Activated CD4-positive, alpha-beta T cell treated with anti-CD3 and anti-CD28 coated beads, Interleukin-2, amount 50 U/mL, for 48 hours (primary cell): ENCODE measurements at regions not wholly inside any gene's neighbourhood (a gene's known extent, or its start where the extent isn't known, plus 50 kb on each side); places are given as distances from the start of the nearest gene placed in this dataset.
"Not testable (repeated sequence)": the region's sequence is repeated elsewhere in the genome, so short reads cannot be mapped to it uniquely, and the experiment has no call there.

Experiments used
- DNase-seq, 2 experiments: peaks; one replicate each; pipeline ENCODE4 v3.0.0-alpha.2; 2020

DNA sequence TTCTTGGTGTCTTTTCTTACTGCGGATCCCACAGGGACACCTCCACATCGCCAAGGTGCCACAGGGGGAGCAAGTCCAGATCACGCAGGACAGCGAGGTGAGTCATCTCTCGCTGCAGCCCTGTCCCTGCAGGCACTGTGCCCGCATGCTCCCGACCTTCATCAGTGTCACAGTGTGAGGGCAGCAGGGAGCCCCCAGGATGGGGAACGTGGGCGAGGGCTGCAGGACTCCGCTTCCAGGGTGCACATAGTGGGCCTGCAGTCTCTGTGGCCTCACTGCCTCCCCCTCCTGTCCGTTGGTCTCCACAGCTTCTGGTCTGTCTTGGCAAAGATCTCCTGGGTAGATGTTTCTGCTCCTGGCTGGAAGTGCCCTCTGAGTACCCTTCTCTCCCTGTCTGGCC is 78.0 kb downstream of the NPIPB11 start:
- not testable (repeated sequence) for DNase-seq

DNA sequence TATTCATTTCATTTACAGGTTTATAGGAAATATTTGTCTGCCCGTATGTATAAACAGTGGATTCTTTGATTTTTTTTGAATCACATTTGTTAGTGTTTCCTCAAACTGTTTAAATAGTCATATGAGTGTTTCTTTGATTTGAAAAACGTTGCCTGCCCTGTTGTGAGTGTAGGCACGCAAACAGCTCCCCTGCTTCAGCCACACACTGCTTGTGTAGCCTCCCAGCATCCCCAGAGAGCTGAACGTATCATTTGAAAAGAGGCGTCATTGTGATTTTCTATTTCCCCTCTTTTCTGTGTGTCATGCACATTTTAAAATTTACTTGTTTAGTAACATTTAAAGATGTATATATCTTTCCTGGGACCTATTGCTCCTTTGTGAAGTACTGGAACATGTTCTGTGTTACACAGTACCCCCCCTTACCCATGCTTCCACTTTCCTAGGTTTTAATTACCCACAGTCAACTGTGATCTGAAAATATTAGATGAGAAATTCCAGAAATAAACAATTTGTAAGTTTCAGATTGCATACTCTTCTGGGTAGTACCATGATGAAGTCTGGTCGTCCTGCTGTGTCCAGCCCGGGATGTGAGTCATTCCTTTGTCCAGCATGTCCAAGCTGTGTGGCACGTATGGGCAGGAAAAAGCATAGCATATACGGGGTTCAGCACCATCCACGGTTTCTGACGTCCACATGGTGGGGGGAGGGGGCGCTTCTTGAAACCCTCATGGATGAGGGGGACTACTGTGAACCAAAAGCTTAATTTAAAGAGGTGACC is 78.7 kb downstream of the NPIPB11 start:
- DNase-seq = not testable (repeated sequence)

DNA sequence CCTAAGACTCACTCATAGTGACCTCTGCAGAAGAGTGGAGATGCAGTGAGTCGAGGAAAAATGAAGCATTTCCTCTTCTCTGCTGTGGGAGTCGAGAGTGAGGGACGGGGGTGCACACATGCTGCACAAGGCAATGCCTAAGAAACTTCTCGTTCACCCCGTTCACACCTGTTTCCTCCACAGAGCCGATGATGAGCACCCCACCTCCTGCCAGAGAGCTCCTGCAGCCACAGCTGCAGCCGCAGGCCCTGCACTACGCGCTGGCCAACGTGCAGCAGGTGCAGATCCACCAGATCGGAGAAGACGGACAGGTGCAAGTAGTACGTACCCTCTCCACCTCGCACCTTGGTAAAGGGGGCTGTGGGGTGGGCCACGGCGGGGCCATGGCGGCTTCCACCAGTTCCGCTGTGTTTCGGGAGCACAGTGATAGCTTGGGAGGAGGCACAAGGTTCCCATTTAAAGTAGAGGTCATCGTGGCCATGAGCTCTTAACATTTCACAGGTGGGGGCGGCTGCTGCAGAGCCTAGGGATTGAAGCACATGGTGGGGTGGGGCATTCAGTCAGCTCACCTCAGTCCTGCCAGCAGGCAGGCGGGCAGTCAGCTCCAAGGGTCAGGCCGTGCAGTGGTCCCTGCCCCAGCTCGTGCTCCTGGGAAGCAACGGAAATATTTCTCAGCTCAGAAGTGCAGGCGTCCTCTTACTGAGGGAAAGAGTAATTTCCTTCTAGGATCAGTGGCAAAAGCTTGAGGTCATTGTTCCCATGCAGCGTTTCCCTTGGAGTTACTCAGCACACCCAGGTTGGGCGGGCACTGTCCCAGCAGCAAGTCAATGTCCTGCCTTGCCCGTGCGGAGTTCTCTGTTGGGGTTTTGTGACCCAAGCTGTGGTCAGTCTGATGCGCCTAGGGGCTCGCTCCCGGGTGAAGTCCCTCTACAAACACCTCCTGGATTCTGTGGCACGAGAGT is 80.1 kb downstream of the NPIPB11 start:
- DNase-seq = not testable (repeated sequence)

DNA sequence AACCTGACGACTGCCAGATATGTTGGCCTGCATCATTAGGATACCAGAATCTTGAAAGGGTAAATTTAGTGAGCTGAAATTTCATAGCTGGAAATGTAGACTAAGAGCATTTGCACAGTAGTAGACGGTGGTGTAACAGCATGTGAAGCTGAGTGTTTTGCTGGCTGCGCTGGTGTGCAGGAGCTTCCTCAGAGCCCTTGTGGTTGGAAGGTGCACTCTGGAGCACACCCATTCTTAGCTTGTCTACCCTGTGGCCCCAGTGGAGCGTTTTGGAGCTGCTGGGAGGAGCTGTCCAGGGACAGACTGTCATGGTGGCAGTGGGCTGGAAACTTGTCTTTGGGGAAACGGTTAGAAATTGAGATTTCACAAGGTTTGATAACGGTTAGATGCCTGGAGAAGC is 82.8 kb downstream of the NPIPB11 start:
- not testable (repeated sequence) for DNase-seq

DNA sequence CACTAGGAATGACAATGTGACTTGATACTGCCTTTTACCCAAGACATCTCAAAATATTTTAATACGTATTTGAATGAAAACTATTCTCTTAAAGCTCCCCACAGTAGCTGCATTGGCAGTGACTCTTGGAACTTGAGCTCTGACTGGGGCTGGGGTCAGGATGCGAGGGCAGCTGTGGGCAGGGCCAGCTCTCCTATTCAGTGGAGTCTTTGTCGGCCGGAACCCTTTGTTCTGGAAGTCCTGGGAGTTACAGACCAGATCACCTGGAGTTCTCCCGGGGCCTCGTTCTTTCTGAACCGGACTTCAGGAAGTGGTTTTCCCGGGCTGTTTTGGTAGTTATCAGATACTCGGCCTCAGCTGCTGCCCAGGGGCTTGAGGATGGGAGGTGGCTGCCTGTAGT is 84.9 kb downstream of the NPIPB11 start:
- no peak for DNase-seq

DNA sequence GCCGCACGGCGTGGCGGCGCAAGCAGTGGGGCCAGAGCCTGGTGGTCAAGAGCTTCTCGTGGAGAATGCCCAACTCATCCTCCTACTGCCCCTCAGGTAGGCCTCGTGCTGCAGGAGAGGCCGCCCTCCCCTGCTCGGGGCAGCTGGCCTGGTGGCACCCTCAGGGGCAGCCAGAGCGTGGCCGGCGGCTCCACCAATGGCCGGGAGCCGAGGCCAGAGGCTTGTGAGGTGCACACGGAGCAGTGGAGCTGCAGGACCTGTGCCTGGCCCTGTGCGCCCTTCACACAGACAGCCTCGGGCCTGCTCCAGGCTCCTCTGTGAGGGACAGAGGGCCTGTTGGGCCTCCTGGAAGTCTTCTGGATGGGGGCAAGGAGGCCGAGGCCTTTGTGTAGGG is 85.5 kb downstream of the NPIPB11 start:
- no peak for DNase-seq

DNA sequence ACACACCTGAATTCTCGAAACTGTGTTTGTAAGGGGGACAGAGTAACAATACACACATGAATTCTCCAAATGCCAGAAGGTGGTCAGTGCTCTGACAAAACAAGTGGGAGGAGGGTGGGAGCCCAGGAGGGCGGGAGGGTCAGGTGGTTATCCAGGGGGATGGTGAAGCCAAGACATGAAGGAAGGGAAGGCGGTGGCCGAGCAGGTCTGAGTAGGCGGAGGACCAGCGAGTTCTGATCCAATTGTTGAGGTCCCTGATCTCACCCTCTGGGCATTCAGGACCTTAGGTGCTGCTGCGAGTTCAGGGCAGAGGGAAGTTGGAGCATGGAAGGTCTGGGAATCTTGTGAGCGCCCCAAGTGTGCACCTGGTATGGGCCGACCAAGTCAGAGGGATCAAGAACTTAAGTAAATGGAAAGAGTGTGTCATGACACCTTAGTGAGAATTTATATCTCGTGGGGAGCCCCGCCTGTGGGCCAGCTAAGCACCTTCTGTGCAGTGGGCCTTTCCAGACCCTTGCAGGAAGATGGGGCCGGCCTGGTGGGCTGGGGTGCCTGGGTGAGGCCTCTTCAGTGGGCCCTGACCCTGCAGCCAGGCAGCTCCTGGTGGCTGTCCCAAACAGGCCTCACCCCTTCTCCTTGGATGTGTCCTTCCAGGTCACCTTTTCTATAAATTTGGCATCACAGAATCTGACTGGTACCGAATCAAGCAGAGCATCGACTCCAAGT is 86.1 kb downstream of the NPIPB11 start:
- DNase-seq = no peak

DNA sequence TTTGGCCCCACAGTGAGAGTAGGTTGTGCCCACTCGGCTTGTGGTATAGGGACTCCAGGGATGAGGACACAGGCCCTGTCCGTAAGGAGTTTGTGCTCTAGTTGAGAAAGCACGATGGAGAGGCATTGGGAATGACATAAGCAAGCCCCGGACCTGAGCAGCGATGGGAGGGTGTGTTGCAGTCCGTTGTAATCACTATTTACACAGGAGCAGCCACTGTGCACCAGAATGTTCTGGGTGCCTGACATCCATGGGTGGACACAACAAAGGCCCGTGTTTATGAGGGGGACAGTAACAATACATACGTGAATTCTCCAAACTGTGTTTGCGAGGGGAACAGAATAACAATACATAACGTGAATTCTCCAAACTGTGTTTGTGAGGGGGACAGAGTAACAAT is 86.8 kb downstream of the NPIPB11 start:
- no peak for DNase-seq

DNA sequence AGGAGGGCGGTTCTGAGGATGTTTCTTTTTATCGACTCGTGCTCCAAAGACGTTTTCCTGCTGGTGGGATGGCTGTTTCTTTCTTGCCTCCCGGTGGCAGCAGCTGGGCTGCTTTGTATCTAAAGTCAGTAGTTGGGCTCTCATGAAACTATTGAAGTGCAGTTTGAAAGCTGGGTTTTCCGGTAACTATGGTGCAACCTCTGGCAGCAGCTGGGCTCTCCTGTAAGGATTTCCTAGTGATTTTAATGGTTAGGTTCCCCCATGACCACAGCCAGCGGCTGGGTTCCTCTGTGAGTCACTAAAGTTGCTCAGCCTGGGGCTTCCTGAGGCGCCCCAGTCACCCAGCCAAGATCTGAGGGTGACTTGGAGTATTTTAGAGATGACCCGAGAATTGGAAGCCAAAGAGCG is 87.9 kb downstream of the NPIPB11 start:
- DNase-seq = peak in 1 of 2 experiments; percentile 7

DNA sequence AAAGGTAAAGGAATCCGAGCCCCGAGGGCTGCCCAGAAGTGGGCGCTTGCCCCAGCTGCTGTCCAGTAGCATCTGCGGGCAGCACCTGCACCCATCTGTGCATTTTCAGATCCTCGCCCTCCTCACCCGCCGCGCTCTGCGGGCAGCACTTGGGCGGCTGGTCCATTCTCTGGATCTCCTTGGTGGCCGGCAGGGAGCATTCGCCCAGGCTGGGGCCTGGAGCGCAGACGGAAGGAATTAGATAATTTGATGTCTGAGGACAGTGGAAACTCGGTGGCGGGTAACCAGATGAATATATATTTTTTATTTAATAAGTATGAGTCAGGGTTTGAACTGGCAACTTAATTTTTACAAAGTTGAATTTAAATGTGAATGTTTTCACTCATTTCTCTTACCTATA is 88.5 kb downstream of the NPIPB11 start:
- DNase-seq = no peak

DNA sequence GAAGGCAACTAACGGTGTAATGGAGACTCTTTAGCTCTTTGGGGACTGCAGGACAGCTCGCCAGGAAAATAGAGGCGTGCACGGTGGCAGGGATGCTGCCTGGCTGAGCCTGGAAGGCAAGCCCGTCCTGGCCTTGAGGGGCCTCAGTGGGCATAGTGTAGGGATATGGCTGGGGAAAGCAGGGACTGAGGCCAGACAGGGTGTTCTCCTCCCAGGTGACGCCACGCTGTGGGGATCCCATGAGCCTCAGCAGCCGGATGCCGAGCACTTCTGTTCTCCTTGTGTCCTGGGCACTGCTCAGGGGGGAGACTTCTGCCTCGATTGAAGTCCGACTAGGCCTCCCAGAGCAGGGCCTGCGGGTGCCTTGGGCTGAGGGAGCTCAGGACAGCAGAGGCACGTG is 89.2 kb downstream of the NPIPB11 start:
- DNase-seq = no peak

DNA sequence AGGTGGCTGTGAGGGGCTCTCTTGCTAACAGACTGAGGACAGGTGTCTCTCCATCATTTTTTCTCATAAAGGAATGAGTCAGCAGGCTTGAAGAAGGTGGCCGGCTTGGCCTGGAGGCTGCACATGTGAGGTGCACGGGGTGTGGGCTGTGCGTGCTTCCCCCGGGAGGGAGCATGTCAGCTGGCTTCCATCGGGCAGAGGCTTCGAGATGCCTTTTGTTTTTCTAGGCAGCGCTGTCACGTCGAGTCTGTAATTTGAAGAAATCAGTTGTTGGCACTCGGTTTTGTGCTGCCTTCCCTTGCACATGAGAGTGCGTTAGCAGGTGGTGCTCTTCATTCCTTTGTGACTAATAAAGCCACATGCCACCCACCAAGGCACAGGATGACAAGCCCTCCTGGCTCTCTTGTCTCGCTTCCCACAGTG is 89.7 kb downstream of the NPIPB11 start:
- DNase-seq = no peak

DNA sequence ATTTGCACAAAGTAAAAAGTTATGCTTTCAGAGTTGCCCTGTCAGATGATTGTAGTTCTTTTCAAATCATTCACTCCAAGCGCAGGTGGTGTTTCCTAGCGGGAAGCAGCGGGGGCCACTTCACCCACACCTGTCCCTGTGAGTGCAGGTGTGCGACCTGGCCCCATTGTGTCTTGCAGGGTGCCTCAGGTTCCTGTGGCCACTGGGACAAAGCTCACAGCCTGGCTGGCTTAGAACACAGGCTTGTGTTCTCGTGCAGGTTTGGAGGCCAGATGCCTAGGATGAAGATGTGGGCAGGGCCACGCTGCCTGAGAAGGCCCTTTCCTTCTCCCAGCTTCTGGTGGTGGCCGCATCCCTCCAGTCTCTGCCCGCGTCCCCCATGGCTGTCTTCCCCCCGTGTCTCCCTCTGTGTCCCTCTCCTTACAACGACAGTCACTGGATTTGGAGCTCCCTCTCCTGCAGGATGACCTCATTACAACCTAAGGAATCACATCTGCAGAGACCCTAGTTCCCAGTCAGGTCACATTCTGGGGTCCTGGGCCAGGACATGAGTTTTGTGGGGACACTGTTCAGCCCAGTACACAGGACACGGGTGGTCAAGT is 90.5 kb downstream of the NPIPB11 start:
- DNase-seq = no peak

DNA sequence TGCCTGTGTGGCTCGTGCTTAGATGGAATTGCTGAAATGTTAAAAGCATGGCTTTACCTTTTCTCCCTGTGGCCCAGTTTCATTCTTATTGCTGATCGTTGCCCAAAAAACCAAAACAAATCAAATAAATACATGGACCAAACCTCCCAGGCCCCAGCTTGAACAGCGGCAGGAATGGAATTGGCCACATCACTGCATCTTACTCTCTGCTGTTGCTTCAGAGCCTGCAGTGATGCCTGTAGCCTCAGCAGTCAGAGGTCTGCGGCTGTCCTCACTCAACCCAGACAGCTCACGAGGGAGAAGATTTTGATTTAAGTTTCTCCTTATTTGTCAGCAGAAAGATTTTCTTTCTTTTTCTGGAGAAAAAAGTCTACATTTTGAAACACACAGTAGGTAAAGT is 91.5 kb downstream of the NPIPB11 start:
- no peak for DNase-seq

DNA sequence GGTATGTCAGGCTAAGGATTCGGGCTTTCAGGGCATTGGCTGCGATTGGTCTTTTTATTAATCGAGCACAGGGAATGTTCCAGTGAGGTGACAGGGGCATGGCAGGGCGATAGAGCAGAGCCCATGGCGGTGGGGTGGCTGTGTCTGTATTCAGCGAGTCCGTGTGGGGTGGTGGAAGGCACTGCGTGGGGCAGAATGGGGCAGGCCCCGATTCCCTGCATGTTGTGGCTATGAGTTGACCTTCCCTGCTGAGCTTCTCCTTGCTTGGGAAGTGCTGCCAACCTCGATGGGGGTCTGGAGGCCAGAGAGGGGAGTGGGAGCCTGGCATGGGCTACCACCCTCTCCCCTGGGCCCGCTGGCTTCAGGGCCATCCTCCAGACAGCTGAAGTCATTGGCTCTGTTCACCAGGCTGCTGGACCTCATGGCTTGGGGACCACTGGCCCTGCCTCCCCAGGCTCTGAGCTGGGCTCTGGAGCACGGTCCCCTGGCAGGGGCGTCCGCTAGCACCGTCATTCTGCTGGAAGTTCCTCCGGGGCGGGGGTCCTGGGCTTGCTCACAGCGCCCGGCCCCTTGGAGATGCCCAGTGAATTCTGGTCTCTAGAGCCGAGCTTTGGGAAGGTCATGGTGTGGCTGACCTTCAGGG is 92.1 kb downstream of the NPIPB11 start:
- no peak for DNase-seq

DNA sequence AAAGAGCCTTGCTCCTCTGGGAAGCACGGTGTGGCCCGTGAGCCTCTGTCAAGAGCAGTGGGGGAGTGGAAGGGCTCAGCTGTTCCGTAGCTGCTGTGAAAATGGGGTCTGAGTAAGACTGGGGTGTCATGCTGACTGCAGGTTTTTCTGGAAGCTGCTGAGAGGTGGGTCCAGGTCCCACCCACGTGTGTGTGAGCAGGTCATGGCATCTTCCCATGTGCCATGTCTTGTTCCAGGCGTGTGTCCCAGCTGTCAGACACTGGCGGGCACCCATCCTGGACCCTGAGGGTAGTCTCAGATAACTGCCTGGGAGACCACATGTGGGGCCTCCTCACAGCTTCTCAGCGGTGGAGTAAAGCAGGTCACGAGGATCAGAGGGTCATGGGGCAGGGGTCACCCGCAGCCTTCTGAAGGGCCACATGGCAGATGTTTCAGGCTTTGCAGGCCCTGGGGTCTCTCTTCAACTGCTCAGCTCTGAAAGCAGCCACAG is 92.9 kb downstream of the NPIPB11 start:
- no peak for DNase-seq

DNA sequence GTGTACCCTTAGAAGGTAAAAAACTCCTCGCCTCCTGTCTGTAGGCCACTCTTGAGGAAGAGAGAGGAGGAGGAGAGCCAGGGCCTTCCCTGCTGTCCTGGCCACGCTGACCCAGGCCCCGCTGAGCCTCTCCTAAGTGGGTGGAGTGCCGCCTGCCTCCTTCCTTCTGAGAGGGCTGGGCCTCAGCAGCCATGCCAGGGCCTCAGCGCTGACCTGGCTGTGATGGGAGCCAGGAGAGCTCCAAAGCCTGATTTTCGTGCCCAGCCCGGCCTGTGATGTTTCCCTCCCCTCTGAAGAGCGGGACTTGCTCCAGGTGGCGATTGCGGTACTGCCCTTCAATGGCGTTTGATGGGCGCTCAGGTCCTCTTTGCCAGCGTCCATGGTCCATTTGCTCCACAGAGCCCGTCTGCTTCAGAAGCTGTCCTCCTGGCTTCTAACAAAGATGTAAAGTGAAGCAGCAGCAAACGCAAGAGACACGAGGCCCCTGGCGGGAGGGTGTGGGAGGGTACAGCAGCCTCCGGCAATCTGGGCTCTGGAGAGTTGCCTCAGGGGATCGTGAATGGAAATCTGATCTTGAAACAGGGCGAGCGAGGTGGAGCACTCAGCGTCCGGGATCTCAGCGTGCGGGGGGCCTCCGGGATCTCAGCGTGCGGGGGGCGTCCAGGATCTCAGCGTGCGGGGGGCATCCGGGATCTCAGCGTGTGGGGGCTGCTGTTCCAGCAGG is 93.5 kb downstream of the NPIPB11 start:
- DNase-seq = no peak

DNA sequence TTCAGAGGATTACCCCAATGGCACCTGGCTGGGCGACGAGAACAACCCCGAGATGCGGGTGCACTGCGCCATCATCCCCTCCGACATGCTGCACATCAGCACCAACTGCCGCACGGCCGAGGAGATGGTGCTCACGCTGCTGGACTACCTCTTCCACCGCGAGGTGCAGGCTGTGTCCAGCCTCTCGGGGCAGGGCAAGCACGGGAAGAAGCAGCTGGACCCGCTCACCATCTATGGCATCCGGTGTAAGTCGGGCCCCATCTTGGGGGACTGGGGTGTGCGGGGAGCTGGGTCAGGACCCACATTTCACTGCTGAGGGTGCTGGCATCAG is 94.2 kb downstream of the NPIPB11 start:
- not testable (repeated sequence) for DNase-seq

DNA sequence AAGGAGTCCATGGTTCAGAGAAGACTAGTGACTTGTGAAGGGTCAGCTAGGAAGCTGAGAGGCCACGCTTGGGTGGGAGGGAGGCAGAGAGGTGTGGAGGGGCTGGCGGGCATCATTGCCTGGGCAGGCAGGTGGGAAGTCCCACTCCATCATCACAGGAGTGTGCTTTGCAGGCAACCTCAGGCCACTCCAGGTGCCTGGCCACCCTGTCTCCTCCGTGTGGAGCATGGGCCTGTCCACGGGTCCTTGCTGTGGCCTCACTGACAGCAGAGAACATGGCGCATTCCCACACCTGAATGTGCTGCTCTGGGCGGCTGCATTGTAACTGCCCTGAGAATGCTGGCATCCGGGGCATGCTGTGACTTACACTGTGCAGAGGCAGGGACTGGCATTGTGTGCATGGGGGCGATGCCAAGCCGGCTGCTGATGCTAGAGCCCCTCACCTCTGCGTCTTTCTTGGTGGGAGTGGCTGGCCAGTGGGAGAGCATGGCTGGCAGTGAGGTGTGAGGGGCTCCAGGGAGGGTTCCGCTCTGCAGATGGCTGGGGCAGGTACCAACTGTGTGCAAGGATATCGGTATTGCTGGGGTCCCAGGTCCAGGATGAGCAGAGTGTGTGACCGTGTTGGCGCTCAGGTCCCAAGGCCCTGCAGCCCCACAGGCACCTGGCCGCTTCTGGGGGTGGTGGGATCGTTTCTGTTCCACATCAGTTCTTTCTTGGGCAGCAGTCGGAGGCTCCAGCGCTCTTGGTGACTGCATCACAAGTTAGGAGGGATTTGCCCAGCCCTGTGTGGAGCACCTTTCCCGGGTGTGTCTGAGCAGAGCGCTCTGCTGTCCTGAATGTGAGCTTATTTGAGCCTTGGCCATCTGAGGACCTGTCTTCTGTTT is 94.8 kb downstream of the NPIPB11 start:
- no peak for DNase-seq

DNA sequence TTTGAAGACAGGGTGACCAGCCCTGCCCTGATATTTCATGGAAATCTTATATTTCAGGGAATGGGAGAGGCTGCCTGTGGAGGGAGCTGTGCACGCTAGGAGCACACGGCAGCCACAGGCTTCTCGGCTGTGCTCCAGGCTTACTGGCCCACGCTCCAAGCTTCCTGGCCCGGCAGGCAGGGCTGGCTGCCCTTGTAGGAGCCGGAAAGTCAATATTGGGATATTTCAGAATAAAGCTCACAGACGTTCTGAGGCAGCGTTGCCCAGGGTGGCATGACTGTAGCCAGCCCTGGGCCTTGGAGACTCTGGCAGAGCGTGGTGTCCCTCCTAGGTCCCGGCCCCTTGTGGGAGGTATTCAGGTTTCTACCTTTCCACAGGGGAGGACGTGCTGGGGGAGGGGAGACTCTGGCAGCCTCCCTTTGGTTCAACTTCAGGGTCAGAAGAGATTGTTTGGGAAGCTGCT is 95.6 kb downstream of the NPIPB11 start:
- DNase-seq = no peak
